ENCODE measurements at regions not wholly inside any gene's neighbourhood (a gene's known extent, or its start where the extent isn't known, plus 50 kb on each side); places are given as distances from the start of the nearest gene placed in this dataset.
A peak's percentile ranks its signal among the peaks of the same experiment; 100 is the strongest.
"Not testable (repeated sequence)": the region's sequence is repeated elsewhere in the genome, so short reads cannot be mapped to it uniquely, and the experiment has no call there.

DNA sequence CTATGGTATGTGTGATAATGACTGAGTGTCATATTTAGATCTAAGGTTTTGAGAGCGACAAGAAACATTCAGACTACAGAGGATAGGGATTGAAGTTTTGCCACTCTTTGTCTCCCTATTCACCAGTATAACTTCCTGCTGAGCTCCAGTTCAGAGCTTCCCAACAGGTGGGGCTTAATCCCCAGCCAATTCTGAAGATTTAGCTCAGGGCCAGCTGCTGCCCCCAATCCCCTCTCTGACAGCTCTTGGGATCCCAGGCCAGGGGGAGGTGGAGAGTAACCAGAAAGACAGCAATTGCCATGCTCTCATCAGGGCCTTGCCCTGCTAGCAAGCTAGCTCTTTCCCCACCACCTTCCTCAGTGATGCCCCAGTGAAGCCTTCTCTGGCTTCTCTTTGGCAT is 57.8 kb downstream of the TRIL start:
- peak; percentile 35 for DNase-seq (ENCODE audit: low spot score)

DNA sequence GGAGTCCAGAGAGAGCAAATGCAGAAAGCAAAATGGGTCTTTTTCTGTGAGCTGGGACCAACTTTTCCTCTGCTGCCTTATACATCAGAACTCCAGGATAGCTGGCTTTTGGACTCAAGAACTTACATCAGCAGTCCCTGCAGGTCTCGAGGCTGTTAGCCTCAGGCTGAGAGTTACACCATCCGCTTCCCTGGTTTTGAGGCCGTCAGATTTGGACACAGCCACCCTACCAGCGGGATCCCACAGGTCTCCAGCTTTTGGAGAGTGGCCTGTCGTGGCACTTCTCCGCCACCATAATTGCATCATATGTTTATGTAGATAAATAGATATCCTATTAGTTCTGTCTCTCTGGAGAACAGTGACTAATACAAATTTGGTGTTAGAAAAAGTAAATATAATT is 64.2 kb downstream of the TRIL start:
- no peak for DNase-seq (ENCODE audit: low spot score)

DNA sequence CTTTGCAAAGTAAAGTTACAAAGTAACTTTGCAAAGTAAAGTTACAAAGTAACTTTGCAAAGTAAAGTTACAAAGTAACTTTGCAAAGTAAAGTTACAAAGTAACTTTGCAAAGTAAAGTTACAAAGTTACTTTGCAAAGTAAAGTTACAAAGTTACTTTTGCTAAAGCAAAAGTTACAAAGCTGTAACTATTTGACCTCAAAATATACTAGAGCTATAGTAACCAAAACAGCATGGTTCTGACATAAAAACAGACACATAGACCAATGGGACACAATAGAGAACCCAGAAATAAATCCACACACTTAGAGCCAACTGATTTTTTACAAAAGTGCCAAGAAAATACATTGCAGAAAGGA is 66.3 kb downstream of the TRIL start:
- DNase-seq (ENCODE audit: low spot score), result not testable (repeated sequence)

DNA sequence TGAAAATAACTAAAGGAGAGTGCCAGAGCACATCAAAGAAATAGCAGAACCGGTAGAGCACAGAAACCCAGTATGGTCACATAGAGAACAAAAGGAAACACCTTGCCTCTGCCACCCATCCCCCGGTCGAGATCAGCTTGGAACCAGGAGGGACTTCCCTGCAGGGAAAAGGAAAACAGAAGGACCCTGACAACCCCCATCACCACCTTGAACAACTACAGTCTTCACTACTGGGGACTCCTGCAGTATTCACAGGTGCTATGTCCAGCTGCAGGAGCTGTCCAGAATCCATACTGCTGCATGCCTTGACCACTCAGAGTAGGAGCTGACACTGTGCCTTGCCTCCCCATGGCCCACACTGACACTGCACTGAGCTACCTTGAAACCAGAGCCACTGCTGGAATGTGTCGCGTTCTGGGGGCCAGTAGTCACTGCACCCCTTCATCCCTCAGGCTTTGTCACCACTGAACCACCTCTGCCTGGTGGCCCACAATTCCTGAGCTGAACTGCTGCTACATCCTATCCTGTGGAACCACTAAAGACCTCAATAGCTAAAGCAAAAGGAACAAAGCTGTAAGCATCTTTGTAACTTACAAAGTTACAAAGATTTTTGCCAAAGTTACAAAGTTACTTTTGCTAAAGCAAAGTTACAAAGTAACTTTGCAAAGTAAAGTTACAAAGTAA is 66.8 kb downstream of the TRIL start:
- peak; percentile 33 for DNase-seq (ENCODE audit: low spot score)

DNA sequence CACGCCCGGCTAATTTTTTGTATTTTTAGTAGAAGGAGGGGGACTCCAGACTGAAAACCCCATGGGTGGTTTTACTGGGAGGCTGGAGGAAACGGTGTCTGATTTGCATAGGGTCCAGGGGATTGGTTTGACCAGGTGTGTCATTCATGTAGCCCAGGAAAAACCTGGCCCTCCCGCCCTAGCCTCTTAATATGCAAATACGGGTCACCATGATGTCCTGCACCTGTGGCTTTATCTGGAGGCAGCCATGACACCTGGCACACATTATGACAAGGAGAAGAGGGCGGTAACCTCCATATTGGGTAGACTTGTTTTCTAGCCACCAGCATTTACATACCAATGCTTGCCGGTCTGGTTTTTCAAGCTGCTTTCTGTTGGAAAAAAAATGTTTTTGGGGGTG is 68.0 kb downstream of the TRIL start:
- peak; percentile 47 for DNase-seq (ENCODE audit: low spot score)

DNA sequence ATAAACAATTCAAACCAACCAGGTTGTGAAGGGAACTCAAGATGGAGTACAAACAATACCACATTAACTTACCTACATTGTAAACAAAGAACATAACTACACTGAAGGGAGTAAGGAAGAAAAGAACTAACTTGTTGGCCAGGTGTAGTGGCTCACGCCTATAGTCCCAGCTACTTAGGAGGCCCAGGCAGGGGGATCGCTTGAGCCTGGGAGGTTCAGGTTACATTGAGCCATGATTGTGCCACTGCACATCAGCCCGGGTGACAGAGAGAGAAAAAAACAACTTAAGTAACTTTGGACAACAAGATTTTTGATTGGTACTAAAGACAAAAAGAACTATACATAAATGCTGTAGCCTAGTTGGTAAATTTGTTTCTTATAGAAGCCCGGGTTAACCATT is 68.8 kb downstream of the TRIL start:
- DNase-seq (ENCODE audit: low spot score), result no peak

DNA sequence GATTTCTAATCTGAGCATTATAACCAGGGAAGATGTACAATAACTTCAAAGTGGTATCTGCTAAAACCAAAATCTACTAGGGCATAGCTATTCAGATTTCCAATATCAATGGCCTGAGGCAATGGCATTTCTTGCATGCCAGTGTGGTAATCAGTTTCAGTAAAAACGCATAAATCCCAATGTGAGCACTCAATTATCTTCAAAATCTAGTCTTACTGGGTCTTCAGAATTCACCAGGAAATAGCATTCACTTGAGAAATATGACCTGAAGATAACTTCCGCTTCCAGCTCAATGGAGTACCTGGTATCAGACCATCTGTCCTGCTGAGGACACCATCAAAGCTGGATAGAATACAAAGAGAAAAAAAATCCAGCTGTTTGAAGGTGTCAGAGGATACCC is 72.4 kb downstream of the TRIL start:
- no peak for DNase-seq (ENCODE audit: low spot score)

DNA sequence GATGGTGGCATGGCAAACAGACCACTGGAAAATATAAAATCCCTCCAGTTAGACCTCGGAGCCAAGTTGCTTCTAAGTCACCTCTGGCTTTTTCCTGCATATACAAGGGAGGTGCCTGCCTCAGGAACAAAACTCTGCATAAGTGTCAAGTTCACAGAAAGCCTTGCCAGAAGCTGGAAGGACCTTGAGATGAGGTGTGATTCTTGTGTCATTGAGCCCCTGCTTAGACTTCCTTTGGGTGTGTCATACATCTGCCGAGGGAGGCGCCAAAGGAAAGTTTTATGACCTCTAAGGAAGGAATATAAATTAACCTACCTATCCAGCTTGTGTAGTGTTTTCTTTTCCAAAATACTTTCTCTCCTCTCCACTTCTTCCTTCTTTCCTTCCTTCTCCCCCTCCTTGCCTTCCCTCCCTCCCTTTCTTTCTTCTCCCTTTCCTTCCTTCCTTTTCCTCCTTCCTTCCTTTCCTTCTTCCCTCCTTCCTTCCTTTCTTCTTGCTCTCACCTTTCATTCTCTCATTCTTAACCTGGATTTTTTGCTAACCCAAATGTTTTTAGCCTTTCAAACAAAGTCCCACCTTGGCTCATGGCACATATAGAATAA is 75.2 kb downstream of the TRIL start:
- no peak for DNase-seq (ENCODE audit: low spot score)

DNA sequence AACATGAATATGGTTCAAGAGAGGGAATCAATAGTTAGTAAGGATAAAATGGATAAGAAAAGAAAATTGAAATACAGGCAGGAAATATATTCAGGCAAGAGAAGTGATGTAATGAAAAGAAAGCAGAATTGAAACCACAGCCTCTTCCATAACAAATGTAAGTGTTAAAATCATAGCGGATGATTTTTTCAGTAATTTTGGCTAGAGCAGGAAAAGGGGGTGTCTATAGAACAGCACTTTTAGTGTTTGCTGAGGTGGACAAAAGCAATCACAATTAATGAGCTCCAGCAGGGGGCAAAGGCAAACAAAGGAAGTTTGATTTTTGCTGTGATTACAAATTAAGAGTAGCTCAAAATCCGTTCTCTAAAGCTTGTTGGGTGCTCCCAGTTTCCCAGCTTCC is 79.0 kb downstream of the TRIL start:
- no peak for DNase-seq (ENCODE audit: low spot score)

DNA sequence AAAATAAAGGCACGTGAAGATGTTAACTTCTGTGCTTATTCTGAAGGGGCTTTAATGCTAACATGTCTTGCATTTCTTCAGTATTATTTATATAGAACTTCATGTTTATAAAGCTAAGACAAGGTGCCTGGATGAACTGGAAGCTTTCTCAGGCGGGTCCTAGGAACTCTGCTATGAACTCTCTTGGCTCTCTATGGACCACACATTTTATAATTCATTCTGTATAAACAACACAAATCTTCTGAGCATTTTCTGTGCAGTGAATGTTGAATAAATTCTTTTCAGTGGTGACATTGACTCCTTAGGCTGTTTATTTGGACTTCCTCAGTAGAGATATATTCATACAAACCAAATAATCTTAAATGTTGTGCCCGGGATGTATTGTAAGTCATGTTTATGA is 79.6 kb downstream of the TRIL start:
- no peak for DNase-seq (ENCODE audit: low spot score)
